ENCODE measurements at regions not wholly inside any gene's neighbourhood (a gene's known extent, or its start where the extent isn't known, plus 50 kb on each side); places are given as distances from the start of the nearest gene placed in this dataset.

DNA sequence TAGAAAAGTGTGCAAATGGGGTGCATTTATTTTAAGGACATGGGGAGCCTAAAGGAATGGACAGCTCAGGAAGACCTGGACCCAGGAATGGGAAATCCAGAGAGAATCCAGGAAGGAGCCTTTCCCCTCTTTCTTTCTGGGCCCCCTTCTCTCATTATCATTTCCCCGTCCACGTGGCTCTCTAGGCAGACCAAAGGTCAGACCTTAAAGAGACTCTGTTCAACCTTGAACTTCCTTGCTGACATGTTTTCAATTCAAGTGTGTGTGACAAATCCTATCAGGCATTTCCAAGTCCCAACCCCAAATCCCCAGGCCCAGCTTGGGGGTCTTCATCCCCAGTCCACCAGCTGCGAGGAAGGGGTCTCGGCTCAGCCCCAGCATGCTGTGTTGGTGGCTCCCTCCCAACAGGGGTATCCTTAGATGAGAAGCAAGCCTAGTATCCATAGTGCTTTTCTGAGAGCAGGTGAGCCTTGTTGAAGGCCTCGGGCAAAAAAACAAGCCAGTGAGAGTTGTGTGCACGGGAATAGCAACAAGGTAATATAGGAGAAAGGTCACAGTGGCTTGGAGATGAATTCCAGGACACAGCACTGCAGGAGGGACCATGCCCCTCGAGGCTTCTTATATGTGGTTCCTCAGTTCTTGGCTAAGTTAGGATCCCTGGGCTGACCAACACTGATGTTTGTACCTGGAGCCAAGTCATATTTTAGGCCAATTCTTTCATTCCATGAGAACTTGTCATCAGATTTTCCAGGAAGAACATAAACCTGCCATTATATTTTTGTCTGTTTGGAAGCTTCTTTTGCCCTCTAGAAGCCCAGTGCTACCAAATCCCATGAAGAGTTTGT lies 130.0 kb downstream of the ASB7 start:
- TF ChIP-seq, protein P1, sequence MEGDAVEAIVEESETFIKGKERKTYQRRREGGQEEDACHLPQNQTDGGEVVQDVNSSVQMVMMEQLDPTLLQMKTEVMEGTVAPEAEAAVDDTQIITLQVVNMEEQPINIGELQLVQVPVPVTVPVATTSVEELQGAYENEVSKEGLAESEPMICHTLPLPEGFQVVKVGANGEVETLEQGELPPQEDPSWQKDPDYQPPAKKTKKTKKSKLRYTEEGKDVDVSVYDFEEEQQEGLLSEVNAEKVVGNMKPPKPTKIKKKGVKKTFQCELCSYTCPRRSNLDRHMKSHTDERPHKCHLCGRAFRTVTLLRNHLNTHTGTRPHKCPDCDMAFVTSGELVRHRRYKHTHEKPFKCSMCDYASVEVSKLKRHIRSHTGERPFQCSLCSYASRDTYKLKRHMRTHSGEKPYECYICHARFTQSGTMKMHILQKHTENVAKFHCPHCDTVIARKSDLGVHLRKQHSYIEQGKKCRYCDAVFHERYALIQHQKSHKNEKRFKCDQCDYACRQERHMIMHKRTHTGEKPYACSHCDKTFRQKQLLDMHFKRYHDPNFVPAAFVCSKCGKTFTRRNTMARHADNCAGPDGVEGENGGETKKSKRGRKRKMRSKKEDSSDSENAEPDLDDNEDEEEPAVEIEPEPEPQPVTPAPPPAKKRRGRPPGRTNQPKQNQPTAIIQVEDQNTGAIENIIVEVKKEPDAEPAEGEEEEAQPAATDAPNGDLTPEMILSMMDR (IDR thresholded peaks at IDR 0.05; ENCODE audit: control extremely low read depth in 1 of 3, insufficient read depth in 1 of 3, low read depth in 1 of 3, low read length in 3 of 3): no peak
- TF ChIP-seq GABPA (IDR thresholded peaks at IDR 0.05; ENCODE audit: borderline replicate concordance, insufficient read depth, low read length) (no peak), CREB1 (IDR thresholded peaks at IDR 0.05) (no peak), TEAD4 (IDR thresholded peaks at IDR 0.05; ENCODE audit: low read depth, low read length) (no peak), HDAC2 (IDR thresholded peaks at IDR 0.05; ENCODE audit: borderline replicate concordance in 1 of 2, low read depth in 2 of 2, low read length in 2 of 2) (no peak)
- TF ChIP-seq, protein P2, sequence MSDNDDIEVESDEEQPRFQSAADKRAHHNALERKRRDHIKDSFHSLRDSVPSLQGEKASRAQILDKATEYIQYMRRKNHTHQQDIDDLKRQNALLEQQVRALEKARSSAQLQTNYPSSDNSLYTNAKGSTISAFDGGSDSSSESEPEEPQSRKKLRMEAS (IDR thresholded peaks at IDR 0.05): no peak
- TF ChIP-seq, protein P3, sequence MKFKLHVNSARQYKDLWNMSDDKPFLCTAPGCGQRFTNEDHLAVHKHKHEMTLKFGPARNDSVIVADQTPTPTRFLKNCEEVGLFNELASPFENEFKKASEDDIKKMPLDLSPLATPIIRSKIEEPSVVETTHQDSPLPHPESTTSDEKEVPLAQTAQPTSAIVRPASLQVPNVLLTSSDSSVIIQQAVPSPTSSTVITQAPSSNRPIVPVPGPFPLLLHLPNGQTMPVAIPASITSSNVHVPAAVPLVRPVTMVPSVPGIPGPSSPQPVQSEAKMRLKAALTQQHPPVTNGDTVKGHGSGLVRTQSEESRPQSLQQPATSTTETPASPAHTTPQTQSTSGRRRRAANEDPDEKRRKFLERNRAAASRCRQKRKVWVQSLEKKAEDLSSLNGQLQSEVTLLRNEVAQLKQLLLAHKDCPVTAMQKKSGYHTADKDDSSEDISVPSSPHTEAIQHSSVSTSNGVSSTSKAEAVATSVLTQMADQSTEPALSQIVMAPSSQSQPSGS (IDR thresholded peaks at IDR 0.05; ENCODE audit: low read length): no peak

All from H1 (cell line).